Hepatocyte (in vitro differentiated cells): ENCODE measurements at regions not wholly inside any gene's neighbourhood (a gene's known extent, or its start where the extent isn't known, plus 50 kb on each side); places are given as distances from the start of the nearest gene placed in this dataset.

Source experiments
- DNase-seq: peaks from one replicate; pipeline ENCODE4 v3.0.0-alpha.2; 2016; ENCODE audit warnings: low spot score
- H2AFZ ChIP-seq: fragments of 200-600 bp; sonication (generic); 2 replicates; pipeline ENCODE4 v1.6.0; 2016; ENCODE audit warnings: antibody characterized with exemption, mild to moderate bottlenecking
- H3K27ac ChIP-seq: fragments of 200-600 bp; sonication (generic); 2 replicates; pipeline ENCODE4 v1.5.1; 2016; ENCODE audit warnings: mild to moderate bottlenecking
- H3K27me3 ChIP-seq: fragments of 200-600 bp; sonication (generic); 2 replicates; pipeline ENCODE4 v1.6.1; 2016
- H3K36me3 ChIP-seq: fragments of 200-600 bp; sonication (generic); replicated peaks from 2 replicates; pipeline ENCODE4 v1.5.1; 2016; ENCODE audit warnings: low read depth; ENCODE audit not compliant: insufficient read depth
- H3K4me1 ChIP-seq: fragments of 200-600 bp; sonication (generic); 2 replicates; pipeline ENCODE4 v1.5.1; 2016; ENCODE audit warnings: mild to moderate bottlenecking, moderate library complexity; ENCODE audit not compliant: insufficient read depth
- H3K4me2 ChIP-seq: fragments of 200-600 bp; sonication (generic); 2 replicates; pipeline ENCODE4 v1.6.0; 2016
- H3K4me3 ChIP-seq: fragments of 200-600 bp; sonication (generic); 2 replicates; pipeline ENCODE4 v1.5.1; 2016; ENCODE audit warnings: mild to moderate bottlenecking
- H3K79me2 ChIP-seq: fragments of 200-600 bp; sonication (generic); 2 replicates; pipeline ENCODE4 v1.6.0; 2017; ENCODE audit warnings: mild to moderate bottlenecking
- H3K9me2 ChIP-seq: fragments of 200-600 bp; sonication (generic); replicated peaks from 2 replicates; pipeline ENCODE4 v1.6.0; 2017; ENCODE audit warnings: mild to moderate bottlenecking; ENCODE audit not compliant: insufficient read depth
- H3K9me3 ChIP-seq: fragments of 200-600 bp; sonication (generic); 2 replicates; pipeline ENCODE4 v1.5.1; 2016; ENCODE audit warnings: low read depth, mild to moderate bottlenecking
- H4K20me1 ChIP-seq: fragments of 200-600 bp; sonication (generic); 2 replicates; pipeline ENCODE4 v1.6.0; 2016; ENCODE audit warnings: mild to moderate bottlenecking; ENCODE audit not compliant: insufficient read depth, poor library complexity, severe bottlenecking
- EZH2 ChIP-seq: fragments of 200-600 bp; sonication (generic); IDR thresholded peaks from 2 replicates; pipeline ENCODE4 v1.6.1; 2016; ENCODE audit warnings: antibody characterized with exemption, mild to moderate bottlenecking, borderline replicate concordance
- EZH2phosphoT487 ChIP-seq: fragments of 200-600 bp; sonication (generic); IDR thresholded peaks from one replicate; pipeline ENCODE4 v1.6.1; 2018; ENCODE audit warnings: antibody characterized with exemption, mild to moderate bottlenecking, low read depth, moderate library complexity; ENCODE audit not compliant: unreplicated experiment, severe bottlenecking
- WGBS: methylation state at CpG from one replicate; pipeline ENCODE4 v1.1.6; 2016; ENCODE audit warnings: low lambda C conversion rate; ENCODE audit errors: missing lambda C conversion rate; 5-methylcytosine and 5-hydroxymethylcytosine counted together
- TF ChIP-seq, protein P1 (sequence below): fragments of 200-600 bp; sonication (generic); IDR thresholded peaks from 2 replicates; pipeline ENCODE4 v1.5.1; 2016; ENCODE audit warnings: antibody characterized with exemption, mild to moderate bottlenecking; ENCODE audit not compliant: poor library complexity

- Histone ChIP-seq H3K36me3 (no peaks in the 10 kb centered on the region), H2AFZ (no peak overlapping the region), H3K79me2 (no peaks in the 10 kb centered on the region), H4K20me1 (no peaks in the 10 kb centered on the region), H3K9me2 (no peaks in the 10 kb centered on the region), H3K9me3 (no peaks in the 10 kb centered on the region), H3K4me1 (no peaks in the 10 kb centered on the region), H3K27me3 (no peaks in the 10 kb centered on the region), H3K27ac (no peak overlapping the region), H3K4me3 (no peak overlapping the region), H3K4me2 (no peak overlapping the region)
- TF ChIP-seq, protein P1, sequence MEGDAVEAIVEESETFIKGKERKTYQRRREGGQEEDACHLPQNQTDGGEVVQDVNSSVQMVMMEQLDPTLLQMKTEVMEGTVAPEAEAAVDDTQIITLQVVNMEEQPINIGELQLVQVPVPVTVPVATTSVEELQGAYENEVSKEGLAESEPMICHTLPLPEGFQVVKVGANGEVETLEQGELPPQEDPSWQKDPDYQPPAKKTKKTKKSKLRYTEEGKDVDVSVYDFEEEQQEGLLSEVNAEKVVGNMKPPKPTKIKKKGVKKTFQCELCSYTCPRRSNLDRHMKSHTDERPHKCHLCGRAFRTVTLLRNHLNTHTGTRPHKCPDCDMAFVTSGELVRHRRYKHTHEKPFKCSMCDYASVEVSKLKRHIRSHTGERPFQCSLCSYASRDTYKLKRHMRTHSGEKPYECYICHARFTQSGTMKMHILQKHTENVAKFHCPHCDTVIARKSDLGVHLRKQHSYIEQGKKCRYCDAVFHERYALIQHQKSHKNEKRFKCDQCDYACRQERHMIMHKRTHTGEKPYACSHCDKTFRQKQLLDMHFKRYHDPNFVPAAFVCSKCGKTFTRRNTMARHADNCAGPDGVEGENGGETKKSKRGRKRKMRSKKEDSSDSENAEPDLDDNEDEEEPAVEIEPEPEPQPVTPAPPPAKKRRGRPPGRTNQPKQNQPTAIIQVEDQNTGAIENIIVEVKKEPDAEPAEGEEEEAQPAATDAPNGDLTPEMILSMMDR, result no peak
- TF ChIP-seq EZH2phosphoT487, result no peak
- no peak for TF ChIP-seq EZH2
- 86% methylated on average over 1 of the region's 1 CpG for WGBS
- no peak for DNase-seq
Measured at GRCh38 chr6:82693094-82693493, 329.5 kb downstream of the TPBG start.

- WGBS, result 81% methylated on average over 3 of the region's 3 CpGs
- H4K20me1 ChIP-seq, result no peaks in the 10 kb centered on the region
Measured at GRCh38 chr6:82701341-82701740, 337.7 kb downstream of the TPBG start.

GRCh38 chr6:82702574-82702973 lies 339.0 kb downstream of the TPBG start:
- 80% methylated on average over 3 of the region's 3 CpGs for WGBS
- no peak overlapping the region for H3K4me3 ChIP-seq
- TF ChIP-seq EZH2phosphoT487 (no peak), EZH2 (no peak)
- TF ChIP-seq, protein P1, result no peak

More at GRCh38 chr6:82701341-82701740, 337.7 kb downstream of the TPBG start:
- H3K4me1 ChIP-seq, result no peaks in the 10 kb centered on the region
- no peaks in the 10 kb centered on the region for H3K79me2 ChIP-seq
- no peak overlapping the region for H3K4me3 ChIP-seq
- H3K27me3 ChIP-seq, result no peaks in the 10 kb centered on the region
- DNase-seq, result no peak
- H3K9me3 ChIP-seq, result no peaks in the 10 kb centered on the region
- no peak overlapping the region for H2AFZ ChIP-seq
- H3K4me2 ChIP-seq, result no peak overlapping the region
- H3K9me2 ChIP-seq, result no peaks in the 10 kb centered on the region
- no peaks in the 10 kb centered on the region for H3K36me3 ChIP-seq
- no peak overlapping the region for H3K27ac ChIP-seq
- TF ChIP-seq EZH2phosphoT487 (no peak), EZH2 (no peak)
- TF ChIP-seq, protein P1, result no peak

GRCh38 chr6:82703230-82703629 lies 339.6 kb downstream of the TPBG start:
- Histone ChIP-seq H4K20me1 (no peaks in the 10 kb centered on the region), H3K9me2 (no peaks in the 10 kb centered on the region), H3K27me3 (no peaks in the 10 kb centered on the region), H3K27ac (no peak overlapping the region), H3K4me3 (no peak overlapping the region), H3K36me3 (no peaks in the 10 kb centered on the region), H3K9me3 (no peaks in the 10 kb centered on the region), H3K4me1 (no peaks in the 10 kb centered on the region), H2AFZ (no peak overlapping the region), H3K4me2 (no peak overlapping the region), H3K79me2 (no peaks in the 10 kb centered on the region)
- 89% methylated on average over 4 of the region's 4 CpGs for WGBS
- no peak for DNase-seq
- TF ChIP-seq EZH2, result no peak
- TF ChIP-seq, protein P1, result no peak
- no peak for TF ChIP-seq EZH2phosphoT487

More at GRCh38 chr6:82702574-82702973, 339.0 kb downstream of the TPBG start:
- Histone ChIP-seq H2AFZ (no peak overlapping the region), H3K4me1 (no peaks in the 10 kb centered on the region), H3K27ac (no peak overlapping the region), H3K9me3 (no peaks in the 10 kb centered on the region), H3K27me3 (no peaks in the 10 kb centered on the region), H3K36me3 (no peaks in the 10 kb centered on the region), H3K9me2 (no peaks in the 10 kb centered on the region), H3K79me2 (no peaks in the 10 kb centered on the region), H3K4me2 (no peak overlapping the region), H4K20me1 (no peaks in the 10 kb centered on the region)
- DNase-seq, result no peak
